ENCODE measurements at regions not wholly inside any gene's neighbourhood (a gene's known extent, or its start where the extent isn't known, plus 50 kb on each side); places are given as distances from the start of the nearest gene placed in this dataset.

- no peak for DNase-seq
These were observed 285.5 kb downstream of the UQCRFS1 start for GRCh38 chr19:28927456-28927855.

- DNase-seq: no peak
These were observed 292.5 kb downstream of the UQCRFS1 start for GRCh38 chr19:28920269-28921066.

GRCh38 chr19:28917621-28918020, 295.3 kb downstream of the UQCRFS1 start:
- DNase-seq: no peak

- no peak for DNase-seq
These were observed 297.1 kb downstream of the UQCRFS1 start for GRCh38 chr19:28915737-28916460.

GRCh38 chr19:28915202-28915601, 297.7 kb downstream of the UQCRFS1 start:
- no peak for DNase-seq

- no peak for DNase-seq
These were observed 298.8 kb downstream of the UQCRFS1 start for GRCh38 chr19:28914173-28914572.

GRCh38 chr19:28913626-28914025, 299.3 kb downstream of the UQCRFS1 start:
- DNase-seq: no peak

- DNase-seq: no peak
These were observed 304.0 kb downstream of the UQCRFS1 start for GRCh38 chr19:28908941-28909340.

GRCh38 chr19:28907534-28907933, 305.4 kb downstream of the UQCRFS1 start:
- no peak for DNase-seq

- no peak for DNase-seq
These were observed 307.0 kb downstream of the UQCRFS1 start for GRCh38 chr19:28905996-28906395.

GRCh38 chr19:28899703-28900102, 313.2 kb downstream of the UQCRFS1 start:
- no peak for DNase-seq

GRCh38 chr19:28898249-28898648, 314.7 kb downstream of the UQCRFS1 start:
- DNase-seq: no peak

GRCh38 chr19:28889941-28890670, 322.8 kb downstream of the UQCRFS1 start:
- no peak for DNase-seq

GRCh38 chr19:28887920-28888618, 324.9 kb downstream of the UQCRFS1 start:
- DNase-seq: no peak

GRCh38 chr19:28886708-28887107, 326.2 kb downstream of the UQCRFS1 start:
- no peak for DNase-seq

- no peak for DNase-seq
These were observed 327.0 kb downstream of the UQCRFS1 start for GRCh38 chr19:28885965-28886364.

GRCh38 chr19:28884786-28885476, 328.0 kb downstream of the UQCRFS1 start:
- DNase-seq: no peak

- DNase-seq: no peak
These were observed 329.7 kb downstream of the UQCRFS1 start for GRCh38 chr19:28883241-28883693.

- DNase-seq: no peak
These were observed 330.1 kb downstream of the UQCRFS1 start for GRCh38 chr19:28882818-28883217.

GRCh38 chr19:28881616-28882015, 331.3 kb downstream of the UQCRFS1 start:
- DNase-seq: no peak

- no peak for DNase-seq
These were observed 332.1 kb downstream of the UQCRFS1 start for GRCh38 chr19:28880735-28881401.
